SK-MEL-5 (cell line): ENCODE measurements at regions not wholly inside any gene's neighbourhood (a gene's known extent, or its start where the extent isn't known, plus 50 kb on each side); places are given as distances from the start of the nearest gene placed in this dataset.
"Not testable (repeated sequence)": the region's sequence is repeated elsewhere in the genome, so short reads cannot be mapped to it uniquely, and the experiment has no call there.

Experiments
- DNase-seq: peaks from one replicate; pipeline ENCODE4 v3.0.0-alpha.2; 2016; ENCODE audit warnings: low read depth, low spot score
- in situ Hi-C: cut with HindIII; loops from 2 replicates; pipeline ENCODE4 v1.10.0; 2016; ENCODE audit warnings: low sequenced_read_pairs, high pct_unique_total_duplicates, low pct_unique_long_range_greater_than_20kb

DNA sequence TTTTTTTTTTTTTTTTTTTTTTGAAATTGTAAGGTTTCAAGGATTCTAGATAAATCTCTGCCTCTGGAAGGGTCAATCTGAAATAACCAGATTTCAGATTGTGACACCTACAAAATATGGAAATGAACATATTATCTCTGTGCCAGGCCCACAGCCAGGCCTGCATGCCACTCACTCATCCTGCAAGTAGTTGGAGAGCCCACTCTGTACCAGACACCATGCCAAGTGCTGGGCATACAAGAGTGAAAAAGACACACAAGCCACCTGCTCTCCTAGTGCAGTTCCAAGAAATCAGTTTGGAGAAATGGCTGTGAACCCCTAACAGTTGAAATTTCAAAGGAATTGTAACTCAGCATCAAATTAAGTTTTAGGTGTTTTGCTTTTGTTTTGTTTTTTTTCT is 145.9 kb upstream of the NOCT start:
- no peak for DNase-seq
- in situ Hi-C loops = no loop called here

DNA sequence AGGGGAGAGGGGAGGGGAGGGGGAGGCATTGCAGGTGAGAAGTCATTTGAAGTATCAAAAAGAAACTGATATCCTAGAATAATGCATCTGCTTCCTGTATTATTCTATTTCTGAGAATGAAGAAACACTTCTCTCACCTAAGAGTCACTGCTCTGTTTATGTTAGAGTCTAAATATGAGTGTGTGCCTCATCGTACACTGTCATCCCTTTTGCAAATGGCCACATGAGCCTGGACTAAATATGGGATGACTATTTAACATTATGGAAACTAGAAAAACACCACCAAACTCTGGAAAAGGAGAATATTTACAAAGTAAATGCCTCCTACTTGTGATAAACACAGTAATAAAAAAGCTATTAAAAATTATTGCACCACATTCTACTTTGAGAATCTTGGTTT is 146.4 kb upstream of the NOCT start:
- DNase-seq = no peak
- in situ Hi-C loops = no loop called here

DNA sequence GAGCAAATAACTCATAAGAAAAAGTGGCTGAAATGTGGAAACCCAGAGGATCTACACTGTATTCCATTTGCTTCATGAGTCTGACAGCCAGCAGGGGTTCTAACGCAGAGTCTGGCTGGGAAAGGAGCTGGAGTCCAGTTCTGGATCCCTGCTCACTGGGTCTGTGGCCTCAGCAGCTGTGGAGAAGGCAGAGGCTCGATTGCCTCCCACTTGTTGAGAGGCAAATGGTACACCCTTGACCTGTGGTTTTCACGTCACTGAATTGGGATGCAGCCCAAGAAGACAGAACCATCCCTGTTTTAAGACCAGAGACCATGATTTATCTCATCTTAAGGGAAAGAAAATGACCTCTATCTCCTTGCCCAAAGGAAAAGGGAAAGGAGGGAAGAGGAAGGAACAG is 147.0 kb upstream of the NOCT start:
- in situ Hi-C loops = no loop called here
- DNase-seq = no peak

DNA sequence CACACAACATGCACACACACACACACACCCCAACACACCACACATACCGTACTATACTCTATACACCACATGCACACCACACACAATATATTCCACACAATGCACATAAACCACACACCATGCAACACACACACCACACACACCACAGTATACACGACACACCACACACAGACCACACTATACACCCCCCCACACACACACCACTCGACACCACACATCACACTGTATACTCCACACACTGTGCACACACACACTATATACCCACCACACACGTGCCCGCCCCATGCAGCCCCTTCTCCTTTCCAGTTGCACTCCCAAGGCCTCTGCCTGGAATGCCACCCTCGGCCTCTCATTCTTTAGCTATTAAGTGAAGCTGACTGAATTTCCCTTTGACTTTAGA is 148.2 kb upstream of the NOCT start:
- in situ Hi-C loops = no loop called here
- DNase-seq = no peak

- in situ Hi-C loops = no loop called here
- DNase-seq = no peak
Observed at GRCh38 chr4:138866314-138866713, 149.3 kb upstream of the NOCT start.

GRCh38 chr4:138865765-138866164 is 149.8 kb upstream of the NOCT start:
- DNase-seq = no peak
- in situ Hi-C loops = no loop called here

DNA sequence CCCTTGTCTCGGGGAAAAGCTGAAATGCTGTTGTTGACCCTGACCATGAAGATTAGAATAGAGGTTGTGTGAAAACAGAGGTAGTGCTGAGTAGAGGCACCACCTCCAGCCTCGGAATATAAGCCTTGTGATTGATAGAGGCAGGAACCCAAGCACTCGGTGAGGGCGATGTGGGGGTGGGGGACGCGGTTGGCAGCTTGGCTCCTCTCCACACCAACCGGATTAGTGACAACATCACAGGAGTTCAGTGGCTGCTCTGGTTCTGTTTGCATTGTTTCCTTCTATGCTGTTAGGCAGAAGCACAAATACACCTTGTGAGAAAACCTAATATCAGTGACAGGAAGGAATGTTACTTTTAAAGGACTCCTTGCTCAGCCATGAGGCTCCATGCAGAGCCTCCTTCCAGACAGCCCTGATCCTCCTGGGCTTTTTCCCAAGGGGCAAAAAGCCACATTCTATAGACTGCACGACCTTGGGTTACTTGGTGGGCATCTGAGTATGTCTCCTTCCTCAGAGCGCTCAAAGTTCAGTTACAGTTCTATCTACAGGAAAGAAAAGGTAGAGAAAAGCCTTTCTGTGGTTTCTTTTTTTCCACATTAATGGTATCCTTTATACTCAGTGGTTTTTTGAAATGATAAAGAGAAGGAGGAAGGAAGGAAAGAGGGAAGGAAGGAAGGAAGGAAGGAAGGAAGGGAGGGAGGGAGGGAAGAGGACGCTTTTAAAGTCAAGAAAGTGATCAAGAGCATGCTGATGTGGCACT is 150.4 kb upstream of the NOCT start:
- DNase-seq = no peak
- in situ Hi-C loops = no loop called here

- in situ Hi-C loops = no loop called here
- no peak for DNase-seq
Observed at GRCh38 chr4:138863160-138863559, 152.4 kb upstream of the NOCT start.

GRCh38 chr4:138861135-138861534 is 154.4 kb upstream of the NOCT start:
- in situ Hi-C loops = no loop called here
- DNase-seq = no peak

DNA sequence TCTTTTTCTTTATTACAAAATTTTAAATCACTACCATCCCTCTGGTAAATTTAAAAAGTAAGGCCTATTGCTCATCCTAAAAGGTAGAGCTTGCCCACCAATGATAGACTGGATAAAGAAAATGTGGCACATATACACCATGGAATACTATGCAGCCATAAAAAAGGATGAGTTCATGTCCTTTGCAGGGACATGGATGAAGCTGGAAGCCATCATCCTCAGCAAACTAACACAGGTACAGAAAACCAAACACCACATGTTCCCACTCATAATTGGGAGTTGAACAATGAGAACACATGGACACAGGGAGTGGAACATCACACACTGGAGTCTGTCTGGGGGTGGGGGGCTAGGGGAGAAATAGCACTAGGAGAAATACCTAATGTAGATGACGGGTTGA is 155.2 kb upstream of the NOCT start:
- in situ Hi-C loops, DNase-seq: not testable (repeated sequence)

- in situ Hi-C loops = no loop called here
- no peak for DNase-seq
Observed at GRCh38 chr4:138859254-138859653, 156.3 kb upstream of the NOCT start.

- no peak for DNase-seq
- in situ Hi-C loops = no loop called here
Observed at GRCh38 chr4:138858419-138858818, 157.2 kb upstream of the NOCT start.

DNA sequence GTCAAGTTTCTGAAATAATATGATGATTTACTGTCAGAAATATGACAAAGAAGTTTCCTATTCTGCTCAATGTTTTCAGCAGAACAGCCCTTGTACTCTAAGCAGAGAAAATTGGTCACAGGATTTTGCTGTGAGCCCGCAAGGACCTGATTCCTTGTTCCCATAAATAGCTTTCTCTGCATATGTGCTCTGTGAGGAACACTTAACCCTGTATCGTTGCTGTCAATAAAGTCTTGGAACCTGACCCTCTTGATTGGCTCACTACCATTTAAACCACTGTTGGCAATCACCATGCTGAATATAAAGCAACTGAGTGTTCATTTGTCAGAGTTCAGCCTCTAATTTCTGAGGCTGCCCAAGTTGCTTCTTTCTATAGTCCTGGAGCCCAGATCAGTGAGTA is 158.2 kb upstream of the NOCT start:
- no peak for DNase-seq
- in situ Hi-C loops = no loop called here

GRCh38 chr4:138852681-138853080 is 162.9 kb upstream of the NOCT start:
- in situ Hi-C loops = no loop called here
- no peak for DNase-seq

GRCh38 chr4:138851391-138852335 is 163.9 kb upstream of the NOCT start:
- DNase-seq = no peak
- in situ Hi-C loops = no loop called here

DNA sequence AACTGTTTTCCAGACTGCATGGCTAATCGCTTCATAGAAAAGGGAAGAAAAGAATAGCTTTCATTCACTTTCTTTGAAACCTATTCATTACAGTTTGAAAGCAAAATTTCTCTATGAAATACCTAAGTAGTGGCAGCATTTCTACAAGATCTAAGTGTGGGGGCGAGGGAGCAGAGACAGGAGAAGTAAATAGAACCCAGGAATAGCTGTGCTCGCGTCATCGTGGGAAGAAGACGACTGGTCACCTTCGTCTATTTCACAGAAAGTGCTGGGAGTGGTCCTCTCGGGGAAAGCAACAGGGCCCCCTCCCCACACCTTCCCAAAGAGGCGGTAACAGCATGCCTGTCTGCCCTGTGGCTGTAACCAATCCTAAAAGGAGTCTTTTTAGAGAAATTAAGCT is 169.9 kb upstream of the NOCT start:
- in situ Hi-C loops = no loop called here

GRCh38 chr4:138845054-138845453 is 170.5 kb upstream of the NOCT start:
- in situ Hi-C loops = no loop called here
- DNase-seq = no peak

More for the DNA sequence above, 169.9 kb upstream of the NOCT start:
- DNase-seq = no peak

DNA sequence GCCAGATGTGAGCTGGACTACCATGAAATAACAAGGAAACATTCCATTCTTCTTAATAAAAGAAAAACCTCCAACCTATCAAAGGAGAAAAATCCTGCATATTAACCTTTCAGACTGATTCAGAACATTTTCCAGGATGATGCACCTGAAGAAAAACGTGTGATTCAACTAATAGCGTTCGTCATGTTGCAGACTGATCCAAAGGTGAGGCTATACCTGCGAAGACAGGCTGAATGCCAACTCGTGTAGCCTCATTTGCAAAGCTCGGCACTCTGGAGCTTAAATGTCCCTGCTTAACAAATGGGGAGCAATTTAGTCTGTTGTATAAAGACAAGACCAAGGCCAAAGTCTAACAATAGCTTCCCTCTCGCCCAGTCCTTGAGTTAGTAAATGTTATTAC is 172.0 kb upstream of the NOCT start:
- in situ Hi-C loops = no loop called here
- DNase-seq = no peak

DNA sequence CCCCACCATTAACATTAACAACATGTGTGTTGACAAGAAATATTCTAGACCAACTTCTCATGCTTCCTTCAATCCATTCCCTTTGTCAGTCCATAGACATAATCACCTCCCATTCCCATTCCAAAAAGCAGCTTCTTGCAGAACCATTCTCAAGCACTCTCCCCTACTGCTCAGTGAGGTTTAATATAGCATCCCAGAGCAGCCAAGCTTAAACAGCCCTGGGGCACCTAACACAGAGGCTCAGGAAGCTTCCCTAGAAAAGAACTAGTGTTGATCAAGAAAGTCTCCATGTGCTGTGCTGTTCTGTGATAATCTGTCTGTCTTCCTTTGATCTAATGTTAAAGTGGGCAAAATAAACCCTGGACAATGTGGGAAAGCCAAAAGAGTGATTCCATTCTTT is 174.2 kb upstream of the NOCT start:
- DNase-seq = no peak
- in situ Hi-C loops = no loop called here
